OCI-LY7 (cell line): ENCODE measurements at regions not wholly inside any gene's neighbourhood (a gene's known extent, or its start where the extent isn't known, plus 50 kb on each side); places are given as distances from the start of the nearest gene placed in this dataset.

Source experiments
- BruUV-seq: library from RNA; stranded (reverse); fragments of 400-500 nt; replicated peaks from 2 replicates; lab custom pipeline; 2021; lab: Mats Ljungman, UMichigan
- CTCF ChIA-PET: fragments of 300-600 bp; sonication (Branson Sonifier 250); formaldehyde crosslinking; loops from one replicate; lab custom pipeline; 2022; ENCODE audit warnings: antibody characterized with exemption; ENCODE audit not compliant: unreplicated experiment; lab: Charles Lee
- POLR2A ChIA-PET: fragments of 300-600 bp; sonication (Branson Sonifier 250); formaldehyde crosslinking; loops from one replicate; lab custom pipeline; 2022; ENCODE audit warnings: antibody characterized with exemption; lab: Charles Lee
- DNase-seq: peaks from one replicate; pipeline ENCODE4 v3.0.0-alpha.2; 2015; ENCODE audit warnings: low spot score
- H2AFZ ChIP-seq: fragments of 200-600 bp; sonication (generic), shearing (Covaris generic); 2 replicates; pipeline ENCODE4 v1.6.1; 2014; ENCODE audit warnings: mild to moderate bottlenecking, antibody characterized with exemption, low read length, moderate library complexity
- H3K27ac ChIP-seq: fragments of 200-600 bp; sonication (generic); 2 replicates; pipeline ENCODE4 v1.5.1; 2014; ENCODE audit warnings: mixed run types, low read depth, mild to moderate bottlenecking, moderate library complexity, low read length, inconsistent platforms; ENCODE audit not compliant: poor library complexity, severe bottlenecking
- H3K36me3 ChIP-seq: fragments of 200-600 bp; sonication (generic); 2 replicates; pipeline ENCODE4 v1.6.1; 2014; ENCODE audit warnings: mild to moderate bottlenecking, antibody characterized with exemption, low read length, moderate library complexity, mixed read lengths; ENCODE audit not compliant: insufficient read depth
- H3K4me1 ChIP-seq: fragments of 200-600 bp; sonication (generic); 2 replicates; pipeline ENCODE4 v1.5.1; 2014; ENCODE audit warnings: mild to moderate bottlenecking, low read length; ENCODE audit not compliant: insufficient read depth, poor library complexity, severe bottlenecking
- H3K4me2 ChIP-seq: fragments of 200-600 bp; sonication (generic); 2 replicates; pipeline ENCODE4 v1.6.1; 2014; ENCODE audit warnings: mild to moderate bottlenecking, low read length
- H3K4me3 ChIP-seq: fragments of 200-600 bp; sonication (generic); 2 replicates; pipeline ENCODE4 v1.5.1; 2014; ENCODE audit warnings: mild to moderate bottlenecking, low read depth, low read length; ENCODE audit not compliant: poor library complexity, severe bottlenecking
- H3K79me2 ChIP-seq: fragments of 200-600 bp; sonication (generic); 2 replicates; pipeline ENCODE4 v1.6.1; 2016; ENCODE audit warnings: low read depth, mild to moderate bottlenecking, low read length, moderate library complexity, mixed read lengths; ENCODE audit not compliant: insufficient read depth
- H3K9me2 ChIP-seq: fragments of 200-600 bp; sonication (generic); 2 replicates; pipeline ENCODE4 v1.6.1; 2016; ENCODE audit warnings: mild to moderate bottlenecking, low read length, mixed read lengths; ENCODE audit not compliant: insufficient read depth
- H3K9me3 ChIP-seq: fragments of 200-600 bp; sonication (generic); 2 replicates; pipeline ENCODE4 v1.6.1; 2014; ENCODE audit warnings: mild to moderate bottlenecking, mixed run types, low read length, mixed read lengths
- H4K20me1 ChIP-seq: fragments of 200-600 bp; sonication (generic); 2 replicates; pipeline ENCODE4 v1.6.1; 2014; ENCODE audit warnings: mild to moderate bottlenecking, antibody characterized with exemption, low read length, moderate library complexity, mixed read lengths; ENCODE audit not compliant: insufficient read depth
- CTCF ChIP-seq: fragments of 200-600 bp; sonication (generic); conservative IDR thresholded peaks from 2 replicates; pipeline ENCODE4 v1.5.1; 2014; ENCODE audit warnings: mild to moderate bottlenecking, antibody characterized with exemption, low read length, moderate library complexity, mixed read lengths
- EZH2phosphoT487 ChIP-seq: fragments of 200-600 bp; sonication (generic); IDR thresholded peaks from 2 replicates; pipeline ENCODE4 v1.6.1; 2018; ENCODE audit warnings: low read depth, borderline replicate concordance, mild to moderate bottlenecking, mixed run types, antibody characterized with exemption, low read length, moderate library complexity, mixed read lengths
- intact Hi-C: fragments of 100-400 bp; cut with micrococcal nuclease; formaldehyde crosslinking; loops from one replicate; pipeline ENCODE4 v1.10.0; 2022; ENCODE audit not compliant: unreplicated experiment

- POLR2A ChIA-PET = no interaction called here
- BruUV-seq = no TSS peak
Observed at GRCh38 chr1:73511038-73511437, 686.9 kb downstream of the LRRIQ3 start.

GRCh38 chr1:73500154-73500553 lies 697.8 kb downstream of the LRRIQ3 start:
- no TSS peak for BruUV-seq

More at GRCh38 chr1:73511038-73511437, 686.9 kb downstream of the LRRIQ3 start:
- no peaks in the 10 kb centered on the region for H4K20me1 ChIP-seq
- intact Hi-C loops = no loop called here
- H3K4me3 ChIP-seq = no peak overlapping the region
- no peaks in the 10 kb centered on the region for H3K36me3 ChIP-seq
- H3K9me3 ChIP-seq = no peaks in the 10 kb centered on the region
- DNase-seq = no peak
- no peak overlapping the region for H3K4me2 ChIP-seq
- TF ChIP-seq CTCF (no peak), EZH2phosphoT487 (no peak)
- H3K9me2 ChIP-seq = no peaks in the 10 kb centered on the region
- H2AFZ ChIP-seq = no peak overlapping the region
- no peaks in the 10 kb centered on the region for H3K79me2 ChIP-seq
- CTCF ChIA-PET = no interaction called here
- no peaks in the 10 kb centered on the region for H3K4me1 ChIP-seq
- H3K27ac ChIP-seq = no peak overlapping the region

More at GRCh38 chr1:73500154-73500553, 697.8 kb downstream of the LRRIQ3 start:
- TF ChIP-seq EZH2phosphoT487 (no peak), CTCF (no peak)
- Histone ChIP-seq H3K79me2 (no peaks in the 10 kb centered on the region), H3K4me3 (no peak overlapping the region), H3K4me2 (no peak overlapping the region), H3K4me1 (no peaks in the 10 kb centered on the region), H3K36me3 (no peaks in the 10 kb centered on the region), H3K9me3 (no peaks in the 10 kb centered on the region), H3K27ac (no peak overlapping the region), H3K9me2 (no peaks in the 10 kb centered on the region), H2AFZ (no peak overlapping the region), H4K20me1 (no peaks in the 10 kb centered on the region)
- intact Hi-C loops = no loop called here
- POLR2A ChIA-PET = no interaction called here
- CTCF ChIA-PET = no interaction called here
- no peak for DNase-seq
